Upper lobe of left lung (tissue), 6 donors: ENCODE measurements at regions not wholly inside any gene's neighbourhood (a gene's known extent, or its start where the extent isn't known, plus 50 kb on each side); places are given as distances from the start of the nearest gene placed in this dataset.

ENCODE experiments used
- ATAC-seq, 2 donors: fragments of 200-7000 bp; cut with Tn5 transposase; one replicate each; pipeline ENCODE4 v1.9.1; 2022; ENCODE audit warnings: mild to moderate bottlenecking in 2 of 2, moderate library complexity in 2 of 2; ENCODE audit not compliant: low FRiP score in 2 of 2
- DNase-seq, 2 donors: peaks; one replicate each; pipeline ENCODE4 v3.0.0-alpha.2; 2019 to 2020
- H3K27ac ChIP-seq, 4 donors: fragments of 200-600 bp; sonication (generic); one replicate each; pipeline ENCODE4 v1.5.1; 2016 to 2019
- H3K27me3 ChIP-seq, 4 donors: fragments of 200-600 bp; sonication (generic); one replicate each; pipeline ENCODE4 v1.5.1; 2017 to 2019
- H3K36me3 ChIP-seq, 4 donors: fragments of 200-600 bp; sonication (generic); one replicate each; pipeline ENCODE4 v1.5.1; 2016 to 2019
- H3K4me1 ChIP-seq, 4 donors: fragments of 200-600 bp; sonication (generic); one replicate each; pipeline ENCODE4 v1.5.1; 2018 to 2019
- H3K4me3 ChIP-seq, 4 donors: fragments of 200-600 bp; sonication (generic); one replicate each; pipeline ENCODE4 v1.5.1; 2017 to 2019; ENCODE audit warnings: mild to moderate bottlenecking in 2 of 4, moderate library complexity in 1 of 4
- H3K9me3 ChIP-seq, 4 donors: fragments of 200-600 bp; sonication (generic); one replicate each; pipeline ENCODE4 v1.5.1; 2018 to 2019
- EP300 ChIP-seq, 4 donors: sonication (generic); formaldehyde crosslinking; IDR thresholded peaks; one replicate each; pipeline ENCODE4 v1.5.1; 2017; ENCODE audit warnings: antibody characterized with exemption in 4 of 4, control low read depth in 2 of 4
- POLR2A ChIP-seq, 4 donors: fragments of 450-650 bp; IDR thresholded peaks; one replicate each; pipeline ENCODE4 v1.5.1; 2016 to 2017; ENCODE audit warnings: antibody characterized with exemption in 4 of 4, mild to moderate bottlenecking in 2 of 4
- POLR2AphosphoS5 ChIP-seq, 2 donors: sonication (generic); formaldehyde crosslinking; IDR thresholded peaks; one replicate each; pipeline ENCODE4 v1.5.1; 2017; ENCODE audit warnings: antibody characterized with exemption in 2 of 2
- WGBS, 2 donors: methylation state at CpG; one replicate each; pipeline ENCODE4 v1.1.5; 2017 to 2018; 5-methylcytosine and 5-hydroxymethylcytosine counted together
- TF ChIP-seq, protein P1 (sequence below), 6 experiments: fragments of 450-650 bp in 4 of 6; fragments of 200-600 bp in 2 of 6; sonication (generic) in 2 of 6; IDR thresholded peaks; one replicate each; pipeline ENCODE4 v1.5.1; 2016 to 2019; ENCODE audit warnings: antibody characterized with exemption in 6 of 6
- donor health status: DM: no; HTN: no; CAD: no; lungs with moderate emphysema.
- donor health status: DM: no; HTN: yes; CAD: no; lungs with severe emphysema.

DNA sequence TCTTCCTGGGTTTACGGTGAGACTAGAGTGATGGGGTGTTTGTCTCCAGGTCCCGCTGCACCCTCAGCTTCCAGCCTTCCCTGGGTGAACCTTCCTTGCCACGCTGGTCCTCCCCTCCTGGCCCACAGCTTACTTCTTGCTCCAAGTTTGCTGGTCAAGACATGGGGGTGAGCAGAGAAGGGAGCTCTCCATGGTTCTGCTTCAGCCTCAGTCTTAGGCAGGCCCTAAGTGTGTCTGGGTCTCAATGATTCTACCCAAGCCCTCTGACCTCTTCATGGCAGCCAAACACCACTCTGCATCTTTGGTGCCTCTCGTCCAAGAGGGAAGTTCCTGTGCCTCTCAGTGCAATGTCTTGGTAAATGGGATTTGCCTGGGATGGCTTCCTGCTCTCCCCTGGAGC, 356.5 kb upstream of the KLF6 start:
- Histone ChIP-seq H3K9me3 (peaks cover 9 to 18% (median 14%) of the 10 kb centered on the region in 4 donors), H3K36me3 (no peaks in the 10 kb centered on the region), H3K4me1 (no peaks in the 10 kb centered on the region), H3K4me3 (no peak overlapping the region), H3K27me3 (no peaks in the 10 kb centered on the region), H3K27ac (no peak overlapping the region)
- WGBS, 2 donors, result 88 to 94% methylated on average over 4 of the region's 4 CpGs
- no peak for ATAC-seq
- no peak for DNase-seq
- no peak for TF ChIP-seq POLR2A (IDR thresholded peaks at IDR 0.05)
- TF ChIP-seq EP300 (IDR thresholded peaks at IDR 0.05), result no peak
- TF ChIP-seq, protein P1, sequence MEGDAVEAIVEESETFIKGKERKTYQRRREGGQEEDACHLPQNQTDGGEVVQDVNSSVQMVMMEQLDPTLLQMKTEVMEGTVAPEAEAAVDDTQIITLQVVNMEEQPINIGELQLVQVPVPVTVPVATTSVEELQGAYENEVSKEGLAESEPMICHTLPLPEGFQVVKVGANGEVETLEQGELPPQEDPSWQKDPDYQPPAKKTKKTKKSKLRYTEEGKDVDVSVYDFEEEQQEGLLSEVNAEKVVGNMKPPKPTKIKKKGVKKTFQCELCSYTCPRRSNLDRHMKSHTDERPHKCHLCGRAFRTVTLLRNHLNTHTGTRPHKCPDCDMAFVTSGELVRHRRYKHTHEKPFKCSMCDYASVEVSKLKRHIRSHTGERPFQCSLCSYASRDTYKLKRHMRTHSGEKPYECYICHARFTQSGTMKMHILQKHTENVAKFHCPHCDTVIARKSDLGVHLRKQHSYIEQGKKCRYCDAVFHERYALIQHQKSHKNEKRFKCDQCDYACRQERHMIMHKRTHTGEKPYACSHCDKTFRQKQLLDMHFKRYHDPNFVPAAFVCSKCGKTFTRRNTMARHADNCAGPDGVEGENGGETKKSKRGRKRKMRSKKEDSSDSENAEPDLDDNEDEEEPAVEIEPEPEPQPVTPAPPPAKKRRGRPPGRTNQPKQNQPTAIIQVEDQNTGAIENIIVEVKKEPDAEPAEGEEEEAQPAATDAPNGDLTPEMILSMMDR (IDR thresholded peaks at IDR 0.05), result no peak
- no peak for TF ChIP-seq POLR2AphosphoS5 (IDR thresholded peaks at IDR 0.05)

DNA sequence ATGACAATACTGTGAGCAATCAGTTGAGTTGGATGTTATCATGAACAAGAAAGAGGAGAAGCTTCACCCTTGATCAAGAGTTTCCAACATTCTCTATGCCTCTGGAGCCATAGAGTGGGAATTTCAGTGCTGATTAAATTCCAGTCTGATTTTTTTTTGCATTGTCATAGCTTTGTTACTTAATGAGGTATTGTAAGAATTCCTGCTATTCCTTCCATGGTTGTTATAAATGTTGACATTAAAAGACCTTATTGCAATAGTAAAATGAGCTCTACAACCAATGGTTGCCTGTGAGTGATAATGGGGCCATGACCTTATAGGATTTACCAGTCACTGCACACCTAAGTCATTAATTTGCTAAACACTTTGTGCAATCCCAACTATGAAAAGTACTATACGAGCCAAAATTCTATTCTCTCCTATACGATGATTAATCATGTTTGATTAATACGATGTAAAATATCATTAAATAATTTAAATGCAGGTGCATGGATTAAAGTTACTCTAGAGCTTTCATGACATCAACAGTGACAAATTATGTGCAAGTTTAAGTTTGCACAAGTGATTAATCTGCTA, 353.2 kb upstream of the KLF6 start:
- TF ChIP-seq POLR2AphosphoS5 (IDR thresholded peaks at IDR 0.05) (no peak), EP300 (IDR thresholded peaks at IDR 0.05) (no peak), POLR2A (IDR thresholded peaks at IDR 0.05) (no peak)
- TF ChIP-seq, protein P1 (IDR thresholded peaks at IDR 0.05), result no peak
- WGBS, 2 donors, result 95 to 96% methylated on average over 3 of the region's 3 CpGs
- DNase-seq, result no peak

DNA sequence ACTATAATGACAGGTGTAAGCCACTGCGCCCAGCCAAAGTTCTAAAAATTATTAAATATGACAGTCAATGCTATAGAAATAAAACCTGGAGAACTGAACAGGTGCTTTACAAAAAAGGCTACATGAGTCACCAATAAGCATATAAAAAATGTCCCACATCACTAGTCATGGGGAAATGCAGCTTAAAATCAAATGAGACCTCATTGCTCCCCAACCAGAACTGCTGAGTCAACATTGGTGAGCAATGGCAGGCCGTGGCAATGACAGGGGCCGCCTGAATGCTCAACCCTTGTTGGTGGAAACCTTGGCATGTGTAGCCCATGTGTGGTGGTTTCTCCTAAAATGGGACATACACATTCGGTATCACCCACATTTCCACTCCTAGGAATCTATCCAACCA, 352.3 kb upstream of the KLF6 start:
- no peaks in the 10 kb centered on the region for H3K27me3 ChIP-seq
- WGBS, 2 donors, result 98 to 99% methylated on average over 4 of the region's 4 CpGs
- H3K4me1 ChIP-seq, result peaks cover 0 to under 1% (median 0%) of the 10 kb centered on the region in 4 donors
- ATAC-seq (no peak), DNase-seq (no peak)
- H3K4me3 ChIP-seq, result no peak overlapping the region
- no peak overlapping the region for H3K27ac ChIP-seq
- TF ChIP-seq POLR2A (IDR thresholded peaks at IDR 0.05) (no peak), POLR2AphosphoS5 (IDR thresholded peaks at IDR 0.05) (no peak), EP300 (IDR thresholded peaks at IDR 0.05) (no peak)
- TF ChIP-seq, protein P1 (IDR thresholded peaks at IDR 0.05), result no peak
- peaks cover 9 to 18% (median 14%) of the 10 kb centered on the region in 4 donors for H3K9me3 ChIP-seq
- no peaks in the 10 kb centered on the region for H3K36me3 ChIP-seq

More for the DNA sequence above, 353.2 kb upstream of the KLF6 start:
- H3K9me3 ChIP-seq, result peaks cover 9 to 18% (median 14%) of the 10 kb centered on the region in 4 donors
- H3K4me3 ChIP-seq, result no peak overlapping the region
- no peak for ATAC-seq
- H3K4me1 ChIP-seq, result no peaks in the 10 kb centered on the region
- H3K36me3 ChIP-seq, result no peaks in the 10 kb centered on the region
- no peaks in the 10 kb centered on the region for H3K27me3 ChIP-seq
- H3K27ac ChIP-seq, result no peak overlapping the region

GRCh38 chr10:4136121-4136520, 351.1 kb upstream of the KLF6 start:
- 69 to 74% methylated on average over 2 of the region's 2 CpGs for WGBS, 2 donors

More at GRCh38 chr10:4136121-4136520, 351.1 kb upstream of the KLF6 start:
- Histone ChIP-seq H3K27ac (no peak overlapping the region), H3K4me1 (peaks cover 3 to 8% (median 6%) of the 10 kb centered on the region in 4 donors), H3K9me3 (peaks cover 6 to 11% (median 10%) of the 10 kb centered on the region in 4 donors), H3K36me3 (no peaks in the 10 kb centered on the region), H3K4me3 (no peak overlapping the region), H3K27me3 (no peaks in the 10 kb centered on the region)
- DNase-seq, result no peak
- ATAC-seq, result no peak
- no peak for TF ChIP-seq POLR2AphosphoS5 (IDR thresholded peaks at IDR 0.05)
- TF ChIP-seq, protein P1 (IDR thresholded peaks at IDR 0.05), result no peak
- no peak for TF ChIP-seq EP300 (IDR thresholded peaks at IDR 0.05)
- TF ChIP-seq POLR2A (IDR thresholded peaks at IDR 0.05), result no peak
